ENCODE measurements at regions not wholly inside any gene's neighbourhood (a gene's known extent, or its start where the extent isn't known, plus 50 kb on each side); places are given as distances from the start of the nearest gene placed in this dataset.

DNA sequence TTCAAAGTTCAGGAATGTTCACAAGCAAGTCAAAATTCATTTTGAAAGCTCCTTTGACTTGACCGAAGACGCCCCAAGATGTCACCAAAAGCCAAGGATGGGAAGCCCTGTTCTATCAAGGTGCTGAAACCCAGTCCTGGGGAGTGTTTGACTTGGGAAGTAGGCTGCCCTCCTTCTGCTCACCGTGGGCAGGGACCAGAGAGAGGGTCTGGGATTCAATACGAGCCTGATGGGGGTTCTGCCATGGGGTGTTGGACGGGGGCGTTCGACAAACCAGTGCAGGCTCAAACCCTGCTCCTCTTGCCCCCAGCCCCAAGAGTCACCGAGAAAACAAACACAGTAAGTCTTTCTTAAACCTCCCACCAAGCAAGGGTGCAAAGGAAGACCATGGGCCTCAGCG lies 150.1 kb upstream of the DIO3 start:
- H2AFZ ChIP-seq (ENCODE audit: low read depth, low read length): no peak overlapping the region
- no peaks in the 10 kb centered on the region for H3K36me3 ChIP-seq (ENCODE audit: insufficient read depth, low read length)
- H3K9ac ChIP-seq (ENCODE audit: low read depth, low read length): no peak overlapping the region
- H4K20me1 ChIP-seq (ENCODE audit: insufficient read depth, low read length): no peaks in the 10 kb centered on the region
- no peaks in the 10 kb centered on the region for H3K79me2 ChIP-seq (ENCODE audit: insufficient read depth, low read length)
- H3K4me1 ChIP-seq (ENCODE audit: insufficient read depth, low read length): no peaks in the 10 kb centered on the region
- peaks cover 48% of the 10 kb centered on the region for H3K27me3 ChIP-seq (ENCODE audit: insufficient read depth, low read length, poor library complexity)
- H3K27ac ChIP-seq (ENCODE audit: low read length): no peak overlapping the region
- H3K4me3 ChIP-seq (ENCODE audit: low read depth in 1 of 2, low read length in 2 of 2): no peak overlapping the region
- TF ChIP-seq EZH2 (IDR thresholded peaks at IDR 0.05; ENCODE audit: borderline replicate concordance, low read depth, low read length, severe bottlenecking): no peak
- TF ChIP-seq, protein P1, sequence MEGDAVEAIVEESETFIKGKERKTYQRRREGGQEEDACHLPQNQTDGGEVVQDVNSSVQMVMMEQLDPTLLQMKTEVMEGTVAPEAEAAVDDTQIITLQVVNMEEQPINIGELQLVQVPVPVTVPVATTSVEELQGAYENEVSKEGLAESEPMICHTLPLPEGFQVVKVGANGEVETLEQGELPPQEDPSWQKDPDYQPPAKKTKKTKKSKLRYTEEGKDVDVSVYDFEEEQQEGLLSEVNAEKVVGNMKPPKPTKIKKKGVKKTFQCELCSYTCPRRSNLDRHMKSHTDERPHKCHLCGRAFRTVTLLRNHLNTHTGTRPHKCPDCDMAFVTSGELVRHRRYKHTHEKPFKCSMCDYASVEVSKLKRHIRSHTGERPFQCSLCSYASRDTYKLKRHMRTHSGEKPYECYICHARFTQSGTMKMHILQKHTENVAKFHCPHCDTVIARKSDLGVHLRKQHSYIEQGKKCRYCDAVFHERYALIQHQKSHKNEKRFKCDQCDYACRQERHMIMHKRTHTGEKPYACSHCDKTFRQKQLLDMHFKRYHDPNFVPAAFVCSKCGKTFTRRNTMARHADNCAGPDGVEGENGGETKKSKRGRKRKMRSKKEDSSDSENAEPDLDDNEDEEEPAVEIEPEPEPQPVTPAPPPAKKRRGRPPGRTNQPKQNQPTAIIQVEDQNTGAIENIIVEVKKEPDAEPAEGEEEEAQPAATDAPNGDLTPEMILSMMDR (IDR thresholded peaks at IDR 0.05; ENCODE audit: borderline replicate concordance, extremely low read depth, low read length, poor library complexity, severe bottlenecking): no peak
- no peak for ATAC-seq (ENCODE audit: insufficient read depth, low read depth)
- no peaks in the 10 kb centered on the region for H3K9me3 ChIP-seq (ENCODE audit: insufficient read depth, low read length, severe bottlenecking)
- H3K4me2 ChIP-seq (ENCODE audit: insufficient read depth, low read length): no peak overlapping the region
- no peak for DNase-seq

GRCh38 chr14:101411779-101412178 lies 149.5 kb upstream of the DIO3 start:
- Histone ChIP-seq H3K36me3 (ENCODE audit: insufficient read depth, low read length) (no peaks in the 10 kb centered on the region), H2AFZ (ENCODE audit: low read depth, low read length) (no peak overlapping the region), H3K27ac (ENCODE audit: low read length) (no peak overlapping the region), H3K4me3 (ENCODE audit: low read depth in 1 of 2, low read length in 2 of 2) (no peak overlapping the region), H3K4me2 (ENCODE audit: insufficient read depth, low read length) (no peak overlapping the region), H3K4me1 (ENCODE audit: insufficient read depth, low read length) (no peaks in the 10 kb centered on the region), H3K9me3 (ENCODE audit: insufficient read depth, low read length, severe bottlenecking) (no peaks in the 10 kb centered on the region), H3K27me3 (ENCODE audit: insufficient read depth, low read length, poor library complexity) (peaks cover 50% of the 10 kb centered on the region), H3K79me2 (ENCODE audit: insufficient read depth, low read length) (no peaks in the 10 kb centered on the region), H4K20me1 (ENCODE audit: insufficient read depth, low read length) (no peaks in the 10 kb centered on the region), H3K9ac (ENCODE audit: low read depth, low read length) (no peak overlapping the region)
- TF ChIP-seq, protein P1 (IDR thresholded peaks at IDR 0.05; ENCODE audit: borderline replicate concordance, extremely low read depth, low read length, poor library complexity, severe bottlenecking): no peak
- TF ChIP-seq EZH2 (IDR thresholded peaks at IDR 0.05; ENCODE audit: borderline replicate concordance, low read depth, low read length, severe bottlenecking): no peak
- ATAC-seq (ENCODE audit: insufficient read depth, low read depth) (no peak), DNase-seq (no peak)

GRCh38 chr14:101412739-101413138 lies 148.6 kb upstream of the DIO3 start:
- H3K4me1 ChIP-seq (ENCODE audit: insufficient read depth, low read length): no peaks in the 10 kb centered on the region
- H3K9ac ChIP-seq (ENCODE audit: low read depth, low read length): no peak overlapping the region
- no peak overlapping the region for H3K4me3 ChIP-seq (ENCODE audit: low read depth in 1 of 2, low read length in 2 of 2)
- H3K27me3 ChIP-seq (ENCODE audit: insufficient read depth, low read length, poor library complexity): peaks cover 51% of the 10 kb centered on the region
- H3K27ac ChIP-seq (ENCODE audit: low read length): no peak overlapping the region
- TF ChIP-seq EZH2 (IDR thresholded peaks at IDR 0.05; ENCODE audit: borderline replicate concordance, low read depth, low read length, severe bottlenecking): no peak
- TF ChIP-seq, protein P1 (IDR thresholded peaks at IDR 0.05; ENCODE audit: borderline replicate concordance, extremely low read depth, low read length, poor library complexity, severe bottlenecking): no peak
- H4K20me1 ChIP-seq (ENCODE audit: insufficient read depth, low read length): no peaks in the 10 kb centered on the region
- no peaks in the 10 kb centered on the region for H3K79me2 ChIP-seq (ENCODE audit: insufficient read depth, low read length)
- no peak for ATAC-seq (ENCODE audit: insufficient read depth, low read depth)
- no peaks in the 10 kb centered on the region for H3K36me3 ChIP-seq (ENCODE audit: insufficient read depth, low read length)
- H2AFZ ChIP-seq (ENCODE audit: low read depth, low read length): no peak overlapping the region
- no peaks in the 10 kb centered on the region for H3K9me3 ChIP-seq (ENCODE audit: insufficient read depth, low read length, severe bottlenecking)
- no peak for DNase-seq
- H3K4me2 ChIP-seq (ENCODE audit: insufficient read depth, low read length): no peak overlapping the region

DNA sequence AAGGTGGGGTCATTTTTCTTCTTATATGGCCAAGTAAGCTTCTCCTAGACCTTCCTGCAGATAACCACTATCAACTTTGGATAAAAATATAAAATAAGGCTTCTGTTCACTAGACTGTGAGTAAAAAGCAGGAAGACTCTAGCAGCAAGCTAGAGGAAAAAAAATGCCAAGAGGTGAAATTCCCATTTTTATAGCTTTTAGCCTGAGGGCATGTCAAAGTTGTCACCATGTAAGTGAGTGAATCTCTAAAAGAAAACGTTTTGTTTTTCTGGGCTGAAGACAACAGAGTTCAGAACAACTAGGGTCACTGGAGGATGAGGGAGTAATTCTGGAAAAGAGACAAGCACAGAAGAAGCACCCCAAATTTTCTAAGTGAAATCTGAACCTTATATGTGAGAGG lies 143.9 kb upstream of the DIO3 start:
- H3K9ac ChIP-seq (ENCODE audit: low read depth, low read length): no peak overlapping the region
- no peaks in the 10 kb centered on the region for H3K9me3 ChIP-seq (ENCODE audit: insufficient read depth, low read length, severe bottlenecking)
- no peaks in the 10 kb centered on the region for H3K36me3 ChIP-seq (ENCODE audit: insufficient read depth, low read length)
- ATAC-seq (ENCODE audit: insufficient read depth, low read depth): no peak
- TF ChIP-seq, protein P1 (IDR thresholded peaks at IDR 0.05; ENCODE audit: borderline replicate concordance, extremely low read depth, low read length, poor library complexity, severe bottlenecking): no peak
- TF ChIP-seq EZH2 (IDR thresholded peaks at IDR 0.05; ENCODE audit: borderline replicate concordance, low read depth, low read length, severe bottlenecking): no peak
- no peak overlapping the region for H3K4me2 ChIP-seq (ENCODE audit: insufficient read depth, low read length)
- no peak overlapping the region for H3K4me3 ChIP-seq (ENCODE audit: low read depth in 1 of 2, low read length in 2 of 2)
- no peak overlapping the region for H2AFZ ChIP-seq (ENCODE audit: low read depth, low read length)
- H3K4me1 ChIP-seq (ENCODE audit: insufficient read depth, low read length): no peaks in the 10 kb centered on the region
- no peaks in the 10 kb centered on the region for H4K20me1 ChIP-seq (ENCODE audit: insufficient read depth, low read length)
- DNase-seq: no peak
- H3K27ac ChIP-seq (ENCODE audit: low read length): no peak overlapping the region
- H3K27me3 ChIP-seq (ENCODE audit: insufficient read depth, low read length, poor library complexity): peaks cover 37% of the 10 kb centered on the region
- no peaks in the 10 kb centered on the region for H3K79me2 ChIP-seq (ENCODE audit: insufficient read depth, low read length)
